Liver (tissue), 8 donors: ENCODE measurements at regions not wholly inside any gene's neighbourhood (a gene's known extent, or its start where the extent isn't known, plus 50 kb on each side); places are given as distances from the start of the nearest gene placed in this dataset.

Source experiments
- DNase-seq: peaks from one replicate; pipeline ENCODE4 v3.0.0-alpha.2; 2017; ENCODE audit warnings: low spot score
- H3K27ac ChIP-seq, 2 donors: one replicate each; pipeline ENCODE4 v1.7.0; 2013; ENCODE audit warnings: inconsistent platforms in 2 of 2, low read length in 2 of 2, control low read depth in 1 of 2, low read depth in 1 of 2, mild to moderate bottlenecking in 1 of 2
- H3K27me3 ChIP-seq, 4 donors: one replicate each; pipeline versions ENCODE4 v1.6.1 to v1.7.0; 2013; ENCODE audit warnings: low read length in 3 of 4, inconsistent platforms in 1 of 4, mild to moderate bottlenecking in 1 of 4, moderate library complexity in 1 of 4; ENCODE audit not compliant: control insufficient read depth in 4 of 4, insufficient read depth in 4 of 4
- H3K36me3 ChIP-seq, 4 donors: one replicate each; pipeline versions ENCODE4 v1.6.1 to v1.7.0; 2013; ENCODE audit warnings: low read length in 3 of 4, mild to moderate bottlenecking in 3 of 4, low read depth in 1 of 4, moderate library complexity in 1 of 4; ENCODE audit not compliant: control insufficient read depth in 4 of 4, insufficient read depth in 3 of 4
- H3K4me1 ChIP-seq, 4 donors: one replicate each; pipeline versions ENCODE4 v1.6.1 to v1.7.0; 2013; ENCODE audit warnings: low read length in 3 of 4, mild to moderate bottlenecking in 3 of 4, moderate library complexity in 1 of 4; ENCODE audit not compliant: control insufficient read depth in 4 of 4, insufficient read depth in 4 of 4
- H3K4me3 ChIP-seq, 3 donors: one replicate each; pipeline versions ENCODE4 v1.6.1 to v1.7.0; 2013; ENCODE audit warnings: low read length in 3 of 3, control low read depth in 1 of 3, low read depth in 1 of 3, mild to moderate bottlenecking in 1 of 3
- H3K9ac ChIP-seq, 2 donors: one replicate each; pipeline ENCODE4 v1.7.0; 2013; ENCODE audit warnings: low read length in 2 of 2, mild to moderate bottlenecking in 2 of 2, moderate library complexity in 2 of 2, control low read depth in 1 of 2, low read depth in 1 of 2
- H3K9me3 ChIP-seq, 4 donors: one replicate each; pipeline versions ENCODE4 v1.6.1 to v1.7.0; 2013; ENCODE audit warnings: low read length in 3 of 4; ENCODE audit not compliant: control insufficient read depth in 4 of 4
- CTCF ChIP-seq: fragments of 150-350 bp; IDR thresholded peaks from 2 replicates; pipeline ENCODE4 v1.5.1; 2017; ENCODE audit warnings: improper control_type of control experiment, low read depth, low read length; ENCODE audit not compliant: missing input control
- EGR1 ChIP-seq, 2 donors: IDR thresholded peaks; 2 replicates each; pipeline ENCODE4 v1.6.1; 2016 to 2018; ENCODE audit warnings: antibody characterized with exemption in 2 of 2, low read depth in 2 of 2
- FOXA1 ChIP-seq: IDR thresholded peaks from 2 replicates; pipeline ENCODE4 v1.6.1; 2016; ENCODE audit warnings: antibody characterized with exemption
- FOXA2 ChIP-seq: IDR thresholded peaks from 2 replicates; pipeline ENCODE4 v1.6.1; 2016; ENCODE audit warnings: antibody characterized with exemption
- GABPA ChIP-seq, 2 donors: IDR thresholded peaks in 1 of 2; conservative IDR thresholded peaks in 1 of 2; 2 replicates each; pipeline ENCODE4 v1.6.1; 2016; ENCODE audit warnings: antibody characterized with exemption in 2 of 2, mild to moderate bottlenecking in 1 of 2, moderate library complexity in 1 of 2
- HNF4A ChIP-seq, 2 donors: conservative IDR thresholded peaks; 2 replicates each; pipeline ENCODE4 v1.6.1; 2016; ENCODE audit warnings: antibody characterized with exemption in 2 of 2, mild to moderate bottlenecking in 2 of 2
- HNF4G ChIP-seq: IDR thresholded peaks from 2 replicates; pipeline ENCODE4 v1.6.1; 2016; ENCODE audit warnings: antibody characterized with exemption
- JUND ChIP-seq, 2 donors: IDR thresholded peaks; 2 replicates each; pipeline ENCODE4 v1.6.1; 2016; ENCODE audit warnings: antibody characterized with exemption in 2 of 2
- NR2F2 ChIP-seq: IDR thresholded peaks from 2 replicates; pipeline ENCODE4 v1.6.1; 2016; ENCODE audit warnings: antibody characterized with exemption
- RAD21 ChIP-seq, 2 donors: IDR thresholded peaks; 2 replicates each; pipeline ENCODE4 v1.6.1; 2016; ENCODE audit warnings: antibody characterized with exemption in 2 of 2, mild to moderate bottlenecking in 2 of 2
- RXRA ChIP-seq, 2 donors: IDR thresholded peaks; 2 replicates each; pipeline ENCODE4 v1.6.1; 2017 to 2018; ENCODE audit warnings: antibody characterized with exemption in 2 of 2, mild to moderate bottlenecking in 1 of 2
- SP1 ChIP-seq: IDR thresholded peaks from 2 replicates; pipeline ENCODE4 v1.6.1; 2018; ENCODE audit warnings: antibody characterized with exemption, mild to moderate bottlenecking
- TAF1 ChIP-seq: conservative IDR thresholded peaks from 2 replicates; pipeline ENCODE4 v1.6.1; 2016; ENCODE audit warnings: antibody characterized with exemption, mild to moderate bottlenecking
- YY1 ChIP-seq: IDR thresholded peaks from 2 replicates; pipeline ENCODE4 v1.6.1; 2016; ENCODE audit warnings: antibody characterized with exemption, mild to moderate bottlenecking
- WGBS: extraction: QIAGEN DNeasy Blood & Tissue Kit; methylation state at CpG from one replicate; pipeline ENCODE4 v1.1.7; 2013; 5-methylcytosine and 5-hydroxymethylcytosine counted together
- TF ChIP-seq, protein P1 (sequence below): IDR thresholded peaks from 2 replicates; pipeline ENCODE4 v1.6.1; 2016; ENCODE audit warnings: antibody characterized with exemption
- TF ChIP-seq, protein P2 (sequence below): IDR thresholded peaks from 2 replicates; pipeline ENCODE4 v1.6.1; 2016; ENCODE audit warnings: antibody characterized with exemption, mild to moderate bottlenecking
- TF ChIP-seq, protein P3 (sequence below): IDR thresholded peaks from 2 replicates; pipeline ENCODE4 v1.6.1; 2016; ENCODE audit warnings: antibody characterized with exemption
- TF ChIP-seq, protein P4 (sequence below): IDR thresholded peaks from 2 replicates; pipeline ENCODE4 v1.6.1; 2016; ENCODE audit warnings: antibody characterized with exemption
- donor health status: healthy.
- donor health status: healthy.
- donor health status: healthy.
- donor health status: healthy.
- donor health status: healthy.

GRCh38 chr12:63389211-63389610 is 238.2 kb upstream of the AVPR1A start:
- H3K9ac ChIP-seq, result no peak overlapping the region
- DNase-seq, result no peak
- no peak for TF ChIP-seq JUND (IDR thresholded peaks at IDR 0.05)

GRCh38 chr12:63387771-63388170 is 236.8 kb upstream of the AVPR1A start:
- WGBS, result 86% methylated on average over 4 of the region's 4 CpGs
- Histone ChIP-seq H3K4me1 (no peaks in the 10 kb centered on the region), H3K27ac (no peak overlapping the region), H3K27me3 (no peaks in the 10 kb centered on the region), H3K4me3 (no peak overlapping the region), H3K9me3 (no peaks in the 10 kb centered on the region), H3K36me3 (no peaks in the 10 kb centered on the region), H3K9ac (no peak overlapping the region)
- TF ChIP-seq RAD21 (IDR thresholded peaks at IDR 0.05) (no peak), FOXA1 (no peak), CTCF (no peak), SP1 (no peak), YY1 (no peak), JUND (IDR thresholded peaks at IDR 0.05) (no peak), HNF4G (no peak), HNF4A (conservative IDR thresholded peaks at IDR 0.05) (no peak), EGR1 (IDR thresholded peaks at IDR 0.05; ENCODE audit: low read depth in 2 of 2) (no peak), NR2F2 (no peak), RXRA (IDR thresholded peaks at IDR 0.05) (no peak), TAF1 (no peak), GABPA (IDR thresholded peaks at IDR 0.05 in 1 of 2, conservative IDR thresholded peaks at IDR 0.05 in 1 of 2) (no peak), FOXA2 (no peak)
- TF ChIP-seq, protein P1, sequence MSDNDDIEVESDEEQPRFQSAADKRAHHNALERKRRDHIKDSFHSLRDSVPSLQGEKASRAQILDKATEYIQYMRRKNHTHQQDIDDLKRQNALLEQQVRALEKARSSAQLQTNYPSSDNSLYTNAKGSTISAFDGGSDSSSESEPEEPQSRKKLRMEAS, result no peak
- TF ChIP-seq, protein P2, sequence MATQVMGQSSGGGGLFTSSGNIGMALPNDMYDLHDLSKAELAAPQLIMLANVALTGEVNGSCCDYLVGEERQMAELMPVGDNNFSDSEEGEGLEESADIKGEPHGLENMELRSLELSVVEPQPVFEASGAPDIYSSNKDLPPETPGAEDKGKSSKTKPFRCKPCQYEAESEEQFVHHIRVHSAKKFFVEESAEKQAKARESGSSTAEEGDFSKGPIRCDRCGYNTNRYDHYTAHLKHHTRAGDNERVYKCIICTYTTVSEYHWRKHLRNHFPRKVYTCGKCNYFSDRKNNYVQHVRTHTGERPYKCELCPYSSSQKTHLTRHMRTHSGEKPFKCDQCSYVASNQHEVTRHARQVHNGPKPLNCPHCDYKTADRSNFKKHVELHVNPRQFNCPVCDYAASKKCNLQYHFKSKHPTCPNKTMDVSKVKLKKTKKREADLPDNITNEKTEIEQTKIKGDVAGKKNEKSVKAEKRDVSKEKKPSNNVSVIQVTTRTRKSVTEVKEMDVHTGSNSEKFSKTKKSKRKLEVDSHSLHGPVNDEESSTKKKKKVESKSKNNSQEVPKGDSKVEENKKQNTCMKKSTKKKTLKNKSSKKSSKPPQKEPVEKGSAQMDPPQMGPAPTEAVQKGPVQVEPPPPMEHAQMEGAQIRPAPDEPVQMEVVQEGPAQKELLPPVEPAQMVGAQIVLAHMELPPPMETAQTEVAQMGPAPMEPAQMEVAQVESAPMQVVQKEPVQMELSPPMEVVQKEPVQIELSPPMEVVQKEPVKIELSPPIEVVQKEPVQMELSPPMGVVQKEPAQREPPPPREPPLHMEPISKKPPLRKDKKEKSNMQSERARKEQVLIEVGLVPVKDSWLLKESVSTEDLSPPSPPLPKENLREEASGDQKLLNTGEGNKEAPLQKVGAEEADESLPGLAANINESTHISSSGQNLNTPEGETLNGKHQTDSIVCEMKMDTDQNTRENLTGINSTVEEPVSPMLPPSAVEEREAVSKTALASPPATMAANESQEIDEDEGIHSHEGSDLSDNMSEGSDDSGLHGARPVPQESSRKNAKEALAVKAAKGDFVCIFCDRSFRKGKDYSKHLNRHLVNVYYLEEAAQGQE, result no peak
- TF ChIP-seq, protein P3, sequence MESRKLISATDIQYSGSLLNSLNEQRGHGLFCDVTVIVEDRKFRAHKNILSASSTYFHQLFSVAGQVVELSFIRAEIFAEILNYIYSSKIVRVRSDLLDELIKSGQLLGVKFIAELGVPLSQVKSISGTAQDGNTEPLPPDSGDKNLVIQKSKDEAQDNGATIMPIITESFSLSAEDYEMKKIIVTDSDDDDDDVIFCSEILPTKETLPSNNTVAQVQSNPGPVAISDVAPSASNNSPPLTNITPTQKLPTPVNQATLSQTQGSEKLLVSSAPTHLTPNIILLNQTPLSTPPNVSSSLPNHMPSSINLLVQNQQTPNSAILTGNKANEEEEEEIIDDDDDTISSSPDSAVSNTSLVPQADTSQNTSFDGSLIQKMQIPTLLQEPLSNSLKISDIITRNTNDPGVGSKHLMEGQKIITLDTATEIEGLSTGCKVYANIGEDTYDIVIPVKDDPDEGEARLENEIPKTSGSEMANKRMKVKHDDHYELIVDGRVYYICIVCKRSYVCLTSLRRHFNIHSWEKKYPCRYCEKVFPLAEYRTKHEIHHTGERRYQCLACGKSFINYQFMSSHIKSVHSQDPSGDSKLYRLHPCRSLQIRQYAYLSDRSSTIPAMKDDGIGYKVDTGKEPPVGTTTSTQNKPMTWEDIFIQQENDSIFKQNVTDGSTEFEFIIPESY, result no peak
- TF ChIP-seq, protein P4, sequence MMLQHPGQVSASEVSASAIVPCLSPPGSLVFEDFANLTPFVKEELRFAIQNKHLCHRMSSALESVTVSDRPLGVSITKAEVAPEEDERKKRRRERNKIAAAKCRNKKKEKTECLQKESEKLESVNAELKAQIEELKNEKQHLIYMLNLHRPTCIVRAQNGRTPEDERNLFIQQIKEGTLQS, result no peak
- DNase-seq, result no peak

More at GRCh38 chr12:63389211-63389610, 238.2 kb upstream of the AVPR1A start:
- Histone ChIP-seq H3K4me3 (no peak overlapping the region), H3K27me3 (no peaks in the 10 kb centered on the region), H3K36me3 (no peaks in the 10 kb centered on the region), H3K9me3 (no peaks in the 10 kb centered on the region), H3K27ac (no peak overlapping the region), H3K4me1 (no peaks in the 10 kb centered on the region)
- WGBS, result 81% methylated on average over 7 of the region's 7 CpGs
